DOHH2 (cell line): ENCODE measurements at regions not wholly inside any gene's neighbourhood (a gene's known extent, or its start where the extent isn't known, plus 50 kb on each side); places are given as distances from the start of the nearest gene placed in this dataset.

Experiments used
- H3F3A ChIP-seq: fragments of 200-600 bp; sonication (generic), shearing (Covaris generic); 2 replicates; pipeline ENCODE4 v1.6.0; 2016; ENCODE audit warnings: antibody characterized with exemption, mild to moderate bottlenecking; ENCODE audit not compliant: control insufficient read depth, insufficient read depth
- H3K27ac ChIP-seq: fragments of 200-600 bp; sonication (generic); 2 replicates; pipeline ENCODE4 v1.5.1; 2014; ENCODE audit warnings: low read depth, mild to moderate bottlenecking, low read length, moderate library complexity
- H3K27me3 ChIP-seq: fragments of 200-600 bp; sonication (generic); 2 replicates; pipeline ENCODE4 v1.6.1; 2014; ENCODE audit warnings: mild to moderate bottlenecking, low read length, mixed read lengths; ENCODE audit not compliant: control insufficient read depth
- H3K36me3 ChIP-seq: fragments of 200-600 bp; sonication (generic); 2 replicates; pipeline ENCODE4 v1.6.1; 2014; ENCODE audit warnings: mild to moderate bottlenecking, low read length, moderate library complexity, mixed read lengths; ENCODE audit not compliant: control insufficient read depth
- H3K4me1 ChIP-seq: fragments of 200-600 bp; sonication (generic); 2 replicates; pipeline ENCODE4 v1.6.1; 2014; ENCODE audit warnings: mild to moderate bottlenecking, low read length, mixed read lengths; ENCODE audit not compliant: control insufficient read depth
- H3K4me2 ChIP-seq: fragments of 200-600 bp; sonication (generic); 2 replicates; pipeline ENCODE4 v1.6.0; 2014; ENCODE audit warnings: mild to moderate bottlenecking, low read length, moderate library complexity
- H3K4me3 ChIP-seq: fragments of 200-600 bp; sonication (generic); 2 replicates; pipeline ENCODE4 v1.5.1; 2014; ENCODE audit warnings: mild to moderate bottlenecking, low read length, mixed read lengths
- H3K79me2 ChIP-seq: fragments of 200-600 bp; sonication (generic); 2 replicates; pipeline ENCODE4 v1.6.1; 2014; ENCODE audit warnings: mild to moderate bottlenecking, low read length, mixed read lengths; ENCODE audit not compliant: control insufficient read depth
- H3K9me2 ChIP-seq: fragments of 200-600 bp; sonication (generic); replicated peaks from 2 replicates; pipeline ENCODE4 v1.6.1; 2014; ENCODE audit warnings: mild to moderate bottlenecking, low read length, mixed read lengths; ENCODE audit not compliant: control insufficient read depth
- H3K9me3 ChIP-seq: fragments of 200-600 bp; sonication (generic); 2 replicates; pipeline ENCODE4 v1.6.1; 2014; ENCODE audit warnings: antibody characterized with exemption, low read length, mixed read lengths; ENCODE audit not compliant: control insufficient read depth, insufficient read depth
- H4K20me1 ChIP-seq: fragments of 200-600 bp; sonication (generic); 2 replicates; pipeline ENCODE4 v1.6.0; 2014; ENCODE audit warnings: low read depth, mild to moderate bottlenecking, antibody characterized with exemption, low read length, moderate library complexity; ENCODE audit not compliant: control insufficient read depth, insufficient read depth
- CTCF ChIP-seq: fragments of 200-600 bp; sonication (generic); IDR thresholded peaks from one replicate; pipeline ENCODE4 v1.5.1; 2014; ENCODE audit warnings: antibody characterized with exemption, mild to moderate bottlenecking, low read depth, low read length; ENCODE audit not compliant: poor library complexity, severe bottlenecking
- EZH2phosphoT487 ChIP-seq: fragments of 200-600 bp; sonication (generic); IDR thresholded peaks from 2 replicates; pipeline ENCODE4 v1.6.1; 2017; ENCODE audit warnings: borderline replicate concordance, mild to moderate bottlenecking, antibody characterized with exemption, low read length, moderate library complexity, mixed read lengths

GRCh38 chr11:109898592-109898991 is 194.6 kb upstream of the ZC3H12C start:
- H3K9me3 ChIP-seq: no peaks in the 10 kb centered on the region
- H3K9me2 ChIP-seq: no peaks in the 10 kb centered on the region
- H3K4me3 ChIP-seq: no peak overlapping the region
- no peaks in the 10 kb centered on the region for H3F3A ChIP-seq
- H3K27me3 ChIP-seq: no peaks in the 10 kb centered on the region
- no peak overlapping the region for H3K27ac ChIP-seq
- TF ChIP-seq CTCF: no peak
- TF ChIP-seq EZH2phosphoT487: no peak
- H4K20me1 ChIP-seq: no peaks in the 10 kb centered on the region
- H3K4me1 ChIP-seq: no peaks in the 10 kb centered on the region
- no peaks in the 10 kb centered on the region for H3K36me3 ChIP-seq
- no peaks in the 10 kb centered on the region for H3K79me2 ChIP-seq
- H3K4me2 ChIP-seq: no peak overlapping the region

GRCh38 chr11:109902764-109903433 is 190.3 kb upstream of the ZC3H12C start:
- no peaks in the 10 kb centered on the region for H4K20me1 ChIP-seq
- no peak overlapping the region for H3K4me3 ChIP-seq
- H3K9me2 ChIP-seq: no peaks in the 10 kb centered on the region
- H3K4me1 ChIP-seq: no peaks in the 10 kb centered on the region
- no peak overlapping the region for H3K4me2 ChIP-seq
- no peaks in the 10 kb centered on the region for H3F3A ChIP-seq
- H3K36me3 ChIP-seq: no peaks in the 10 kb centered on the region
- H3K9me3 ChIP-seq: no peaks in the 10 kb centered on the region
- no peak overlapping the region for H3K27ac ChIP-seq
- H3K27me3 ChIP-seq: no peaks in the 10 kb centered on the region
- TF ChIP-seq EZH2phosphoT487 (no peak), CTCF (no peak)
- no peaks in the 10 kb centered on the region for H3K79me2 ChIP-seq

- Histone ChIP-seq H3K4me3 (no peak overlapping the region), H3K9me3 (no peaks in the 10 kb centered on the region), H3F3A (no peaks in the 10 kb centered on the region), H3K4me2 (no peak overlapping the region), H3K4me1 (no peaks in the 10 kb centered on the region), H3K27me3 (no peaks in the 10 kb centered on the region), H3K27ac (no peak overlapping the region), H3K9me2 (no peaks in the 10 kb centered on the region), H4K20me1 (no peaks in the 10 kb centered on the region), H3K36me3 (no peaks in the 10 kb centered on the region), H3K79me2 (no peaks in the 10 kb centered on the region)
- TF ChIP-seq CTCF: no peak
- no peak for TF ChIP-seq EZH2phosphoT487
These were observed 181.7 kb upstream of the ZC3H12C start for GRCh38 chr11:109911488-109911887.
